IPS-NIHi11 (cell line): ENCODE measurements at regions not wholly inside any gene's neighbourhood (a gene's known extent, or its start where the extent isn't known, plus 50 kb on each side); places are given as distances from the start of the nearest gene placed in this dataset.

Experiments used
- DNase-seq: peaks from one replicate; pipeline ENCODE4 v3.0.0; 2012; ENCODE audit warnings: mixed read lengths, low spot score

GRCh38 chr9:73459817-73460216 lies 308.2 kb downstream of the ANXA1 start:
- no peak for DNase-seq

DNA sequence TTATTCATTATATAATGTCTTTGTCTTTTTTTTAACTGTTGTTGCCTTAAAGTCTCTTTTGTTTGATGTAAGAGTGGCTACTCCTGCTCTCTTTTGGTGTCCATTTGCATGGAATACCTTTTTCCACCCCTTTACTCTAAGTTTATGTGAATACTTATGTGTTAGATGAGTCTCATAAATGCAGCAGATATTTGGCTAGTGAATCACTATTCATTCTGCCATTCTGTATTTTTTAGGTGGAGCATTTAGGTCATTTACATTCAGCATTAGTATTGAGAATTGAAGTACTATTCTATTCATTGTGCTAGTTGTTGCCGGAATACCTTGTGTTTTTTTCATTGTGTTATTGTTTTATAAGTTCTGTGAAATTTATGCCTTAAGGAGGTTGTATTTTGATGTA lies 317.1 kb downstream of the ANXA1 start:
- no peak for DNase-seq

- DNase-seq = no peak
Measured at GRCh38 chr9:73470766-73471165, 319.1 kb downstream of the ANXA1 start.

- no peak for DNase-seq
Measured at GRCh38 chr9:73474002-73474600, 322.4 kb downstream of the ANXA1 start.

DNA sequence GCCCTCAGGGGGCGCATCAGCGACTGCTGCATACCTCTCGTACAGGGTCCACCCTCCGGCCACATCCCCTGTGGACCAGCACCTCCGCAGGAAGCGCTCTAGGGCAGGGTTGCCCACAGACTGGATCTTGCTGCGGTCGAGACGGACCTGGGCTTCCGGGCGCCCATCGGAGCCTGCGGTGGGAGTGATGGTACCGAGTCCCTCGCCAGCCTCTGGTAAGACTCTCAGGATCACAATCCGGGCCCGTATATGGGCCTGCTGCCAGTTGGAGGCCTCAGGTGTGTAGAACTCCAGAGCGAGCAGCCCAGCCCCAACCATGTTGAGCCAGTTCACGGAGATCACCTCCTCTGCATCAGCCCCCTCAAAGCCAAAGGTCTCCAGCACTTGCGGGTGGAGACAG lies 323.0 kb downstream of the ANXA1 start:
- no peak for DNase-seq

DNA sequence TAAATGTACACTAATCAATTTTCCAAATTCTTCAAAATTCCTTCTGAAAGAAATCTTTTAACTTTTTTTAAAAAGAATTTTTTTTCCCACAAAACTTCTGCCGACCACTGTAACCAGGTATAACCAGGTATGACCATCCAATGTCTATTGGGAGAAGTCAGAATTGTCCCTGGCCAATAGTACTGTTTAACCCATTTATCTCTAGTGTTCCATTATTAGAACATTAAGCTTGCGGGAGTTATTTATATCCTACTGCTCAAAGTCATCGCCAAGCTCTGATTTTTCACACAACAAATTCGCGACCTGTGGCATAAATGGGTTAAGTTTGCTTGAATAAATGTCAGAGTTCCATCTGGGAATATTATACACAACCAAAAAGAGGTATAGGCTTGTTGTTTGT lies 343.2 kb downstream of the ANXA1 start:
- no peak for DNase-seq

DNA sequence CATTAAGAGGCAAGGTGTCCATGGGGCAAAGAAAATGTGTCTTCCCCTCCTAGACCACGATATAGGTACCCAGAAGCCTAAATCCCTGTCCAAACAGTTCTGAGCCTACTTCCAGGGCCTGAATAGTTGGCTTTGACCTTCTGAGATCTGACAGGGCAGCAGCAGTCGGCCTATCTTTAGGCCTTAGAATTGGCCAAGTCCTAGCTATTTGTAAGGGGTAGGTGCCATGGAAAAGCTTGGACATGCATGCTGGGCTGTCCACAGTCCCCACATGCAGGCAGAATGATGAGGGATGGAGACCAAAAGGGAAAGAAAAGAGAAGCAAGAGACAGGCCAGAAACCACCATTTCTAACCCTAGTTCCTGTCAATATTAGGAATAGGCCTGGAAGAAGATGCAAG lies 346.1 kb downstream of the ANXA1 start:
- no peak for DNase-seq

DNA sequence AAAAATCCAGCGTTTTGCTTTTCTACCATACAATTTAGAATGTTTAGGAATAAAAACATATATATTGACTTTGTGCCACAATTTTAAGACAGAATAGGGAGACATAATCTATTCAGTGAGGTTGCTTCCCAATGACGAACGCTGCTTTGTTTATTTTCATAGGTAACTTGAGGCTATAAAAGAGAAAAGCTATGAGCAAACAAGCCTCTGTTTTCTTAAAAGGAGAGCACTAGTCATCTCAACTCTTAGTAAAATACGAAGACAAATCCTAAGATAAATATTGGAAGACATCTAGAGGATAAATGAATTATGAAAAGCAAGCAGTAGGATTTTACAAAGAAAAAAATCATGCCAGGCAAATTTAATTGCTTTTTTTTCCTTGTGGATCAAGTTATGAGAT lies 363.6 kb downstream of the ANXA1 start:
- no peak for DNase-seq

- no peak for DNase-seq
Measured at GRCh38 chr9:73523391-73523790, 371.7 kb downstream of the ANXA1 start.

DNA sequence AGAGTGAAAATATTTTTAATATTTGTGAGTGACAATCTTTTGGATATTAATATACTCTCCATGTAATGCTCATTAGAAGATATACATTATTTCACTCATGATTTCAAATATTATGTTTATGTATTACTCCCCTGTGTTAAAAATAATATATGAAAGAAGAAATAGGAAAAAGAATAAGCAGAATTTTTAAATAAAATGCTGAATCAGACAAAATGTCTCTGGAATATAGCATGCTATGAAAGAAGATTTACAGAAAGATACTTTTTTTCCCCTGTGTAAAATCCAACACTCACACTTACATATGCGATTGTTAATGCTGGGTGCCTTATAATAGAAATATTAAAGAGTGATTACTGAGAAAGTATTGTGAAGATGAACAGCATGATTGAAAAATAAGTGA lies 373.7 kb downstream of the ANXA1 start:
- no peak for DNase-seq

- no peak for DNase-seq
Measured at GRCh38 chr9:73527521-73527920, 375.9 kb downstream of the ANXA1 start.

GRCh38 chr9:73528926-73529325 lies 377.3 kb downstream of the ANXA1 start:
- no peak for DNase-seq

GRCh38 chr9:73529666-73530065 lies 378.0 kb downstream of the ANXA1 start:
- no peak for DNase-seq

- DNase-seq = no peak
Measured at GRCh38 chr9:73531051-73531532, 379.4 kb downstream of the ANXA1 start.

DNA sequence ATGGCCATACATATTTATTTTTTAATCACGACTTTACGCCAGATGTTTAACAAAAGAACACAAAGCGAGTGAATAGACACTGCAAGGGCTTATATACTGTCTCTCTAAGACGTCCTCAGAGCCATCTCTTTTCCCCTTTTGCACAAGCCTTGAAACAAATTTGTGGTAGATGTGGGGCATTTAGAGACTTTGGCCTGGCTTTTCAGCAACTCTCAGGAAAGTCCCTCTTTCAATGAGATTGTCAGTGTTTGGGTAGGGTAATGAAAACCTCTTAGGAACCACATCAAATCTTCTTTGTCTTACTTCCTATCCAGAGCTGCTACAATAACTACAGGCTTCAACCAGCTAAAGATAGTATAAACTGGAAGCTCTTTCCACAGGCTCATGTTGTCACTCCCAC lies 380.0 kb downstream of the ANXA1 start:
- DNase-seq = no peak

DNA sequence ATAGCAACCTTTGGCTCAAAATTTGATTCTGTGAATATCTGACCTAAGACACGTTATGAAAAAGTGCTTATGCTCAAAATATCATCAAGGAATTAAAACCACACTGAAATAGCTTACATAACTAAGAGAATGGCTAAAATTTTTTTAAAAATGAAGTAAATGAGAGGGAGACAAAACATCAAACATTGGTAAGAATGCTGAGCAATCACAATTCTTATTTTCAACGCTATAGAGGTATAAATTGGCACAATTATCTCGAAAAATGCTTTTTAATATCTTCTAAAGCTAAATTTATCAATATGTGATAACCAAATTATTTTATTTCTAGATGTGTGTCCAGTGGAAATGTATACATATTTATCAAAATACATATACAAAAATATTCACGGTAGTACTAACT lies 381.3 kb downstream of the ANXA1 start:
- DNase-seq = no peak

- no peak for DNase-seq
Measured at GRCh38 chr9:73536403-73536802, 384.7 kb downstream of the ANXA1 start.

- no peak for DNase-seq
Measured at GRCh38 chr9:73537561-73537960, 385.9 kb downstream of the ANXA1 start.

DNA sequence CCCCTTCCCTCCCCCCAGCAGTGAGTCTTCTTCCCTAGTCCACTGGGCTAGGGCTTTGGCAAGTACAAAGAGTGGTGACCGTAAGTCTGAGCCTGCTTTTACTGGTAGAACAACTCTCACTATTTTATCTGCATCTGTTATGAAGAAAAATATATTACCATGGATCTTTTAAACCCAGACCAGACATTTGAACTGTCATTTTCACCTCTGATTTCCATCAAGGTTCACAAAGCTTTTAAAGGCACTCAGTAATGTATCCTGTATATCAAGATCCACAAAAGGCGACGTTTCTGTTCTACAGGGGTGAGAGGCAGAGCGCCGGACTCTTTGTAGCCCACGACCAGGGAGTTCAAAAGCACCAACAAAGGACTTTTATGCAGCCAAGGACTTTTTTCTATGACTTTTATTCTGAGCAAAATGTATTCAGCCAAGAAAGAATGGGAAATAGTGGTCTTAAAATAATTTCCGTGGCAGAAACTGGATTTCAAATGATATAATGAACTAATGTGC lies 388.3 kb downstream of the ANXA1 start:
- DNase-seq = no peak

- DNase-seq = no peak
Measured at GRCh38 chr9:73541923-73542322, 390.3 kb downstream of the ANXA1 start.

GRCh38 chr9:73543727-73544126 lies 392.1 kb downstream of the ANXA1 start:
- no peak for DNase-seq

GRCh38 chr9:73548201-73548600 lies 396.5 kb downstream of the ANXA1 start:
- no peak for DNase-seq

- DNase-seq = no peak
Measured at GRCh38 chr9:73549991-73550390, 398.3 kb downstream of the ANXA1 start.

DNA sequence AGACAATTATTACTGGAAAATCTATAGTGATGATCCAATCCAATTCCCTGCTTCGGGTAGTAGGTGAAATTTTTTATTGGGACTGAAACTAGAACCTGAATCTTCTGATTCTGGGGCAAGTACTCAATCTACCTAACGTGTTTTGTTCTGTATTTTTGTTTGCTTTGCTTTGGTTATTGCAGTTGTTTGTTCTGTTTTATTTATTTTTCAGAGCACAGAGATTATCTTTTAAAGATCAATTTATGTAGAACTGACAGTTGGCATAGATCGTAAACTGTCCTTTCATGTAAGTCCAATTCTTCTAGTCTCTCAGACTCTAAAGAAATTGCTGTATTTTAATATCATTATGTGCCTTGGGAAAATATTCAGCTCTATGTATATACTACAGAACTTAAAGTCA lies 401.6 kb downstream of the ANXA1 start:
- DNase-seq = no peak
